ENCODE measurements at regions not wholly inside any gene's neighbourhood (a gene's known extent, or its start where the extent isn't known, plus 50 kb on each side); places are given as distances from the start of the nearest gene placed in this dataset.

- peaks cover 7% of the 10 kb centered on the region for H3K9me3 Mint-ChIP-seq
Observed at GRCh38 chr2:147716906-147717305, 127.9 kb upstream of the ACVR2A start.

DNA sequence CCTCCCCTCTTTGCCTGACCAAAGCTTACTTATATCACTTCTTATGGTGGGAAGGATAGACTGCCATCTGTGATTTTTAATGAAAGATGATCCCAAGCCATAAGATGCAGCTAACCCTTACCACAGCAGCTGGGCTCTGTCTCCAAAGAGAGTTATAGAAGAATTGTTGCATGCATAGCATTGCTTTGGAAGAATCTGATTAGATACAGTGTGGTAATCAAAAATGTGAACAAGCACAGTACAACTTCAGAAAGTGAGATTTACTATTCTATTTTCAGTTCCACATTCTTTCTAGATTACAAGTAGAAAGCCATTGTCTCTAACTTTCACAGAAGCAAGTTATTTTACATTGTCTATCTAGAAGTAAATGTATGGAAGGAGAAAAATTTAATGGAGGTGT lies 129.0 kb upstream of the ACVR2A start:
- ChIA-PET CTCF (interaction anchor here (0.6 kb wide), 1 partner anchor 207 kb away, joined by 4 read pairs; no protein-coding TSS in a partner anchor), POLR2A (no interaction called here)
- H3K27ac Mint-ChIP-seq, result no peak overlapping the region
- no peak for TF ChIP-seq CTCF (IDR thresholded peaks at IDR 0.05)
- H3K9me3 Mint-ChIP-seq, result peaks cover 9% of the 10 kb centered on the region
- intact Hi-C loops (cut with DNase I, micrococcal nuclease), result no loop called here
- no peaks in the 10 kb centered on the region for H3K27me3 ChIP-seq (ENCODE audit: control insufficient read depth in 1 of 2, insufficient read depth in 2 of 2, low read length in 2 of 2)
- no peaks in the 10 kb centered on the region for H3K27me3 Mint-ChIP-seq
- H3K36me3 Mint-ChIP-seq (ENCODE audit: low read depth), result peaks cover 16% of the 10 kb centered on the region
- no peaks in the 10 kb centered on the region for H3K4me1 Mint-ChIP-seq (ENCODE audit: low read depth)
- DNase-seq (no peak), ATAC-seq (ENCODE audit: poor library complexity) (no peak)
- H3K27ac ChIP-seq (ENCODE audit: low read depth in 1 of 2, low read length in 2 of 2), result no peak overlapping the region
- peaks cover 0 to 6% of the 10 kb centered on the region in 2 experiments for H3K9me3 ChIP-seq (ENCODE audit: control insufficient read depth in 1 of 2, insufficient read depth in 1 of 2, low read length in 2 of 2)
- no peaks in the 10 kb centered on the region for H3K36me3 ChIP-seq (ENCODE audit: insufficient read depth, low read length)
- H3K4me3 ChIP-seq (ENCODE audit: low read length), result no peak overlapping the region
- no peak overlapping the region for H3K4me3 Mint-ChIP-seq
- no peaks in the 10 kb centered on the region for H3K4me1 ChIP-seq (ENCODE audit: insufficient read depth, low read length)

More at GRCh38 chr2:147716906-147717305, 127.9 kb upstream of the ACVR2A start:
- Histone ChIP-seq H3K9me3 (ENCODE audit: control insufficient read depth in 1 of 2, insufficient read depth in 1 of 2, low read length in 2 of 2) (peaks cover 0 to under 1% of the 10 kb centered on the region in 2 experiments), H3K4me3 (ENCODE audit: low read length) (no peak overlapping the region), H3K36me3 (ENCODE audit: insufficient read depth, low read length) (no peaks in the 10 kb centered on the region), H3K27ac (ENCODE audit: low read depth in 1 of 2, low read length in 2 of 2) (no peak overlapping the region), H3K27me3 (ENCODE audit: control insufficient read depth in 1 of 2, insufficient read depth in 2 of 2, low read length in 2 of 2) (no peaks in the 10 kb centered on the region), H3K4me1 (ENCODE audit: insufficient read depth, low read length) (no peaks in the 10 kb centered on the region)
- no peak for ATAC-seq (ENCODE audit: poor library complexity)
- H3K27ac Mint-ChIP-seq, result no peak overlapping the region
- no peak overlapping the region for H3K4me3 Mint-ChIP-seq
- intact Hi-C loops (cut with DNase I, micrococcal nuclease), result no loop called here
- CTCF ChIA-PET, result no interaction called here
- no peak for TF ChIP-seq CTCF (IDR thresholded peaks at IDR 0.05)
- H3K27me3 Mint-ChIP-seq, result no peaks in the 10 kb centered on the region
- DNase-seq, result no peak
- peaks cover 5% of the 10 kb centered on the region for H3K36me3 Mint-ChIP-seq (ENCODE audit: low read depth)
- H3K4me1 Mint-ChIP-seq (ENCODE audit: low read depth), result no peaks in the 10 kb centered on the region
- POLR2A ChIA-PET, result no interaction called here

- Mint-ChIP-seq H3K27ac (no peak overlapping the region), H3K4me3 (no peak overlapping the region), H3K36me3 (ENCODE audit: low read depth) (peaks cover 17% of the 10 kb centered on the region), H3K27me3 (no peaks in the 10 kb centered on the region), H3K9me3 (peaks cover 9% of the 10 kb centered on the region), H3K4me1 (ENCODE audit: low read depth) (no peaks in the 10 kb centered on the region)
- no peaks in the 10 kb centered on the region for H3K4me1 ChIP-seq (ENCODE audit: insufficient read depth, low read length)
- no peak for ATAC-seq (ENCODE audit: poor library complexity)
- TF ChIP-seq CTCF (IDR thresholded peaks at IDR 0.05), result no peak
- H3K4me3 ChIP-seq (ENCODE audit: low read length), result no peak overlapping the region
- intact Hi-C loops (cut with DNase I, micrococcal nuclease), result loop anchor here in 1 of 2 experiments (5.0 kb wide), 1 partner anchor 857 kb away; no protein-coding TSS in a partner anchor
- ChIA-PET CTCF (no interaction called here), POLR2A (no interaction called here)
- no peaks in the 10 kb centered on the region for H3K27me3 ChIP-seq (ENCODE audit: control insufficient read depth in 1 of 2, insufficient read depth in 2 of 2, low read length in 2 of 2)
- no peak for DNase-seq
- H3K9me3 ChIP-seq (ENCODE audit: control insufficient read depth in 1 of 2, insufficient read depth in 1 of 2, low read length in 2 of 2), result peaks cover 0 to 6% of the 10 kb centered on the region in 2 experiments
- no peaks in the 10 kb centered on the region for H3K36me3 ChIP-seq (ENCODE audit: insufficient read depth, low read length)
- no peak overlapping the region for H3K27ac ChIP-seq (ENCODE audit: low read depth in 1 of 2, low read length in 2 of 2)
Observed at GRCh38 chr2:147714582-147714981, 130.2 kb upstream of the ACVR2A start.
